NT2/D1 (cell line): ENCODE measurements at regions not wholly inside any gene's neighbourhood (a gene's known extent, or its start where the extent isn't known, plus 50 kb on each side); places are given as distances from the start of the nearest gene placed in this dataset.

Experiments used
- DNase-seq: peaks from one replicate; pipeline ENCODE4 v3.0.0-alpha.2; 2011; ENCODE audit warnings: low read depth, low spot score
- H3K27me3 ChIP-seq: 2 replicates; pipeline ENCODE4 v1.6.0; 2011; ENCODE audit warnings: mild to moderate bottlenecking; ENCODE audit not compliant: insufficient read length, insufficient read depth
- H3K36me3 ChIP-seq: 2 replicates; pipeline ENCODE4 v1.6.1; 2011; ENCODE audit warnings: mild to moderate bottlenecking, low read length, mixed read lengths; ENCODE audit not compliant: insufficient read depth, insufficient read length
- H3K4me1 ChIP-seq: 2 replicates; pipeline ENCODE4 v1.5.1; 2011; ENCODE audit not compliant: insufficient read depth, insufficient read length
- H3K4me3 ChIP-seq: 2 replicates; pipeline ENCODE4 v1.5.1; 2011; ENCODE audit warnings: low read depth; ENCODE audit not compliant: insufficient read length
- H3K9ac ChIP-seq: 2 replicates; pipeline ENCODE4 v1.6.0; 2011; ENCODE audit warnings: low read depth; ENCODE audit not compliant: insufficient read length
- H3K9me3 ChIP-seq: 2 replicates; pipeline ENCODE4 v1.5.1; 2011; ENCODE audit warnings: mild to moderate bottlenecking, low read length; ENCODE audit not compliant: insufficient read depth
- SUZ12 ChIP-seq: IDR thresholded peaks from 2 replicates; pipeline ENCODE4 v1.6.1; 2011; ENCODE audit not compliant: insufficient read length, insufficient read depth; ENCODE audit errors: extremely low read depth
- YY1 ChIP-seq: IDR thresholded peaks from 2 replicates; pipeline ENCODE4 v1.6.1; 2011; ENCODE audit not compliant: insufficient read length, insufficient read depth
- ZNF274 ChIP-seq: IDR thresholded peaks from 2 replicates; pipeline ENCODE4 v1.6.1; 2011; ENCODE audit warnings: mild to moderate bottlenecking, low read depth, low read length

DNA sequence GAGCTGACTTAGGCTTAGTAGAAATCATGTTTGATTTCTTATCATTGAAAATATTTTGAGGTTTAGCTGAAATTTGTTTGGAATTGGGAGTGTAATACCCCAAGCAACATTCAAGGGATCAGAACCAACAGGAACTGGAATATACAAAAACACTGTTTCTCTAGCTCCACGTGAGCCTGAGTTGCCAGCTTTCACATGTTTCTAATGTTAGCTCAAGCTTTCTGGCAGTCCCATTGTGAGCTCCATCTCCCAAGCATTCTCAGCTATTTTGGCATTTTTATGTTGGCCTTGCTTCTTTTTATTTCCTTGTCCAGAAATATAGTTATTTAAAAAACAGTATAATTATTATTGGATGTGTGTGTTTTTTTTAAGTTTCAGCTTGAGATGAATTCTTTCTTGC lies 427.1 kb upstream of the DPH6 start:
- Histone ChIP-seq H3K4me1 (no peaks in the 10 kb centered on the region), H3K9me3 (no peaks in the 10 kb centered on the region), H3K4me3 (no peak overlapping the region), H3K9ac (no peak overlapping the region), H3K36me3 (no peaks in the 10 kb centered on the region), H3K27me3 (no peaks in the 10 kb centered on the region)
- no peak for DNase-seq
- TF ChIP-seq SUZ12 (no peak), YY1 (no peak), ZNF274 (no peak)

DNA sequence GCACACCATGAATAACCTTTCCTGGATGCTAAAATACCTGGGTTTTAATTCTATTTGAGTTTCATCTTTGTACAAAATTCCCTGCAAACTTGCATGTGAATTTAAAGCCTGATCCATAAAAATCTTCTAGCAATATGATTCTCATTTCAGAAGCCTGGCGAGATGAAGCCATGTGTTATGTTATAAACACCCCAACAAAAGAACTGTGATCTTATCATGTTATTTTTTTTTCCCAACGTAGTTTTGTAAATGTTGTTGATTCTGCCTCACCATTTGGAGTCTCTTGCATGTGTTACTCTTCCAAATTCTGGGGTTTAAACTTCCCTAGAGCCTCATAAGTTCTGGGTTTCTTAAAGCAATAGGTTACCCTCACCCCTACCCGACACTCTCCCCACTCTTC lies 428.1 kb upstream of the DPH6 start:
- no peaks in the 10 kb centered on the region for H3K27me3 ChIP-seq
- TF ChIP-seq ZNF274 (no peak), YY1 (no peak), SUZ12 (no peak)

DNA sequence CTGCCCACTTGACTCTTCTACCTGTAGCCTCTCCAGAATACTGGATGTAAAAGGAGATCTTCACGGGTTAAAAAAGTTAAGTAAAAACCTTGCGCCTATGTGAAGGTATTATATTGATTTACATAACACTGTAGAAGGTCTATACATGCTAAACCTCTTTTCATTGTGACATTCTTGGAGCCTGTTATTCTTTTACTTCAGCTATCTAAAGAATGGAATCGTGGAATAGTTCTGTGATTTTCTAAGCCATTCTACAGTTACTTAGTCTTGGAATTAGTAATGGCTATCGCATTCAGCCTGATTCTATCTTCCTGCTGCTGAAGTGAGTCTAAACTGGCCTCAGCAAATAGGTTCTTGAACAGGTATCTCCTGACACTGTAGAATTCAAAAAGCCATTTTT lies 430.0 kb upstream of the DPH6 start:
- TF ChIP-seq SUZ12 (no peak), ZNF274 (no peak), YY1 (no peak)

More for the DNA sequence above, 428.1 kb upstream of the DPH6 start:
- Histone ChIP-seq H3K9me3 (no peaks in the 10 kb centered on the region), H3K9ac (no peak overlapping the region), H3K36me3 (no peaks in the 10 kb centered on the region), H3K4me3 (no peak overlapping the region), H3K4me1 (no peaks in the 10 kb centered on the region)
- DNase-seq, result no peak

DNA sequence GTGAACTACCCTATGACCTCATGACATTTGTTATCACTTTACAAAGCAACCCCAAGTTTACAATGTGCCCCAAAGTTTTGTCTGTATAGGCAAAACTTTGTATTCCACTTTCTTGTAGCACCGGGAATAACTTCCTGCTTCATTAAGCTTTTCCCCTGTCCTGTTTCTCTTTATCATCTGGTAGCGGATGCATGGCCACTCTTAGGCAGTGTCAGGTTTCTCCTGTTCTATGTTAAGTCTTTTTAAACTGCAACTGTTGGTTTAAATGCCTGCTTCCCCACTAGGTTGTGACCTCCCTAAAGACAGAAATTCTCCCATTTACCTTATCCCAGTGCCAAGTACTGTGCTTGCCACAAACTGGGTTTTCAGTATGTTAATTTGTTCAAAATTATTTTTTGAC lies 433.6 kb upstream of the DPH6 start:
- Histone ChIP-seq H3K36me3 (no peaks in the 10 kb centered on the region), H3K9ac (no peak overlapping the region), H3K27me3 (no peaks in the 10 kb centered on the region), H3K4me3 (no peak overlapping the region), H3K9me3 (no peaks in the 10 kb centered on the region), H3K4me1 (no peaks in the 10 kb centered on the region)
- TF ChIP-seq YY1 (no peak), SUZ12 (no peak), ZNF274 (no peak)
- DNase-seq, result no peak

More for the DNA sequence above, 430.0 kb upstream of the DPH6 start:
- DNase-seq, result no peak
- Histone ChIP-seq H3K4me1 (no peaks in the 10 kb centered on the region), H3K27me3 (no peaks in the 10 kb centered on the region), H3K9ac (no peak overlapping the region), H3K9me3 (no peaks in the 10 kb centered on the region), H3K36me3 (no peaks in the 10 kb centered on the region), H3K4me3 (no peak overlapping the region)

DNA sequence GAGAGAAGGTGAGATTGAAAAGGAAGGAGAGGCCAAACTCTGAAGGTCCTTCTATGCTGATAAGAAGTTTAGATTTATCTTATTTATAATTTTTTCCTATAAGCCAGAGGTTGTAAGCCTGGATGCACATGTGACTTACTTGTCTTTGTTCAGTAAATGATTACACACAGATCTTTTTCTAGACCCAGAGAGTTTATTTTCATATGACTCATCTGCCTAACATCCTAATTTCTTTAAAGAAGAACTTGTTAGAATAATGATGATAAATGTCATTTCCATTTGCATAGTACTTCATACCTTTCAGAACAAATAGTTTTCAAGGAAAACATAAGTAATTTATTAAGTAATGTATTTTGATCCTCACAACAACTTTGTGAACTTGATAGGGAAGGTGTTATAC lies 434.8 kb upstream of the DPH6 start:
- no peak for DNase-seq
- Histone ChIP-seq H3K36me3 (no peaks in the 10 kb centered on the region), H3K4me3 (no peak overlapping the region), H3K9ac (no peak overlapping the region), H3K4me1 (no peaks in the 10 kb centered on the region), H3K9me3 (no peaks in the 10 kb centered on the region), H3K27me3 (no peaks in the 10 kb centered on the region)
- no peak for TF ChIP-seq SUZ12
- TF ChIP-seq YY1, result no peak
- no peak for TF ChIP-seq ZNF274

DNA sequence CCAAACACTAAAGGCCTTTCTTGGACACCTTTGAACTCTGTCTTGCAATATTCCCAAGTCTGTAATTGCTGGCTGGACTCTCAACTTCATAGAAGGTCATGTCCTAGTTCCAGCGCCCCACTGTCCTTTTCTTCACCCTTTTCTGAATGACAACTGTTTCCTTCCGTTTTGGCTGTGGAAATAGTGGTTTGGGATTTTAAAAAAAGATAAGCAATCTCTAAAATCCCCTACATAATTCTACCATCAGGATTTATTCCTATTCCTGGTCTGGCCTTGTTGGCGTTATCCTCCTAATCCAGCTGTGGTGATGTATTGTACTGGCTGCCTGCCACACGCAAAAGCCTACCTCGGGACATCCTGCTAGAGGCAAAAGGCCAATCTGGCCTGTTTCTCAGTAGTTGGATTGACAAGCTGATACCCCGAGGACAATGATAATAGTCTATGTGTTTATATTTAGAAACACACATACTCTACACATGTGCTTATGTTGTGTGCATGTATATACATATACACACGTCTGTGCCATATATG lies 440.3 kb upstream of the DPH6 start:
- Histone ChIP-seq H3K4me1 (no peaks in the 10 kb centered on the region), H3K9me3 (no peaks in the 10 kb centered on the region), H3K27me3 (no peaks in the 10 kb centered on the region), H3K9ac (no peak overlapping the region), H3K4me3 (no peak overlapping the region), H3K36me3 (no peaks in the 10 kb centered on the region)
- TF ChIP-seq YY1 (no peak), ZNF274 (no peak), SUZ12 (no peak)
- no peak for DNase-seq

DNA sequence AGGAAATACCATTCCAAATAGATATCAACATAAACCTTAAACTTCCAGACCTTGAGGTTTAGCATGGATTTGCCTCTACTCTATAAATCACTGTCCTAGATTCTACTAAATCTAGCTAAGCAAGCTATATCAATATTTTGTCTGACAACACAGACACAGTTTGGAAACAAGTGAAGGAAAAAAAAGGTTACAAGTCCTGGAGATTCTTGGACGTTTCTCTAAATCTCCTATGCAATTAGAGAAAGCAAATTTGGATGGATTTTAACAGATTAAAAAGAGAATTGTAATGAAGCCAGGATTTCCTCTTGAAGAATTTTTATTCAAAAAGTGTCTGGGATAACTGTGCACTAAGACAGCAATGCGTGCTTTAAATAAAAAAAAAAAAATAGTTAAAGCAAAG lies 441.1 kb upstream of the DPH6 start:
- no peak overlapping the region for H3K4me3 ChIP-seq
- no peaks in the 10 kb centered on the region for H3K36me3 ChIP-seq
- no peaks in the 10 kb centered on the region for H3K27me3 ChIP-seq
- H3K4me1 ChIP-seq, result no peaks in the 10 kb centered on the region
- no peak for DNase-seq
- TF ChIP-seq YY1, result no peak
- TF ChIP-seq SUZ12, result no peak
- no peak for TF ChIP-seq ZNF274
- H3K9me3 ChIP-seq, result no peaks in the 10 kb centered on the region
- H3K9ac ChIP-seq, result no peak overlapping the region
